ENCODE measurements at regions not wholly inside any gene's neighbourhood (a gene's known extent, or its start where the extent isn't known, plus 50 kb on each side); places are given as distances from the start of the nearest gene placed in this dataset.

DNA sequence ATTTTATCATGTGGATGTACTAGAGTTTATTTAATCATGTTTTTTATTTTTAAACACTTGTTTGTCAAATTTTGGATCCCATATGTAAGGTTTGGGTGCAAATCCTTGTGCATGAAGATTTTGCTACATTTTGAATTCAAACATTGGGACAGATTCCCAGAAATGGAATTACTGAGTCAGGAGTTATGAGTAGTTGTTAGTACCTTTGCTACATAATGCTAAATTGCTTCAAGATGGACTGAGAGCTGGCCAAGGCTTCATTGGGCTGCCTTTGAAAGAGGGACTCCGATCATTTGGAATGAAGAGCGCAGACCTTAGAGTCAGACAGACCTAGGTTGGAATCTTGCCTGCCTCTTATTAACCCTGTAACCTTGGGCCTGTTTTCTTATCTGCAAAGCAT, 154.9 kb upstream of the PWP1 start:
- DNase-seq: no peak

DNA sequence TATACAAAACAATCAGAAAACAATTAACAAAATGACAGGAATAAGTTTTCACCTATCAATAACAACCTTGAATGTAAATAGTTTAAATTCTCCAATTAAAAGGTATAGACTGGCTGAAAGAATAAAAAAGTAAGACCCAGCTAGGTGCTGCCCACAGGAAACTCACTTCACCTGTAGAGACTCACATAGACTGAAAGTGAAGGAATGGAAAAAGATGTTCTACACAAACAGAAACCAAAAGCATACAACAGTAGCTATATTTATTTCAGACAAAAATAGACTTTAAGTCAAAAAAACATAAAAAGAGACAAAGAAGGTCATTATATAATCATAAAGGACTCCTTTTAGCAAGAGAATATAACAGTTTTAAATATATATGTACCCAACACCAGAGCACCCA, 152.4 kb upstream of the PWP1 start:
- no peak for DNase-seq

- DNase-seq: no peak
Measured at GRCh38 chr12:107536613-107537012, 149.0 kb upstream of the PWP1 start.

- DNase-seq: no peak
Measured at GRCh38 chr12:107537464-107538119, 148.0 kb upstream of the PWP1 start.

- no peak for DNase-seq
Measured at GRCh38 chr12:107539196-107539939, 146.2 kb upstream of the PWP1 start.

- no peak for DNase-seq
Measured at GRCh38 chr12:107541001-107541705, 144.4 kb upstream of the PWP1 start.

DNA sequence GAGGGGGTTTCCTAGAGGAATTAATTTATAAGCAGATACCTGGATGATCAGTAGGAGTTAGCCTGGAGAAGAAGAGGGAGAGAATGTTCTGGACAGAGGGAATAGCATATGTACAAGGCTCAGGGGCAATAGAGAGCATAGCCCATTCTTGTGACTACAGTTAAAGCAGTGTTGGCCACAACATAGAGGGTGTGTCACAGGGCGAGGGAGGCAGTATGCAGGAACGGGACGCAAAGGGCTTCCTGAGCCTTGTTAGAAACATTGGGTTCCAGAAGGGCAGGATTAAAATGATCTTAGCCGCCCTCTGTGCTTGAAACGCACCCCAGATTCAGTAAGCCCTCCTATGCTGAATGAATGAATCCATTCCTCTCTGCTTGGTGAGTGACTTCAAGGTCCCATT, 142.2 kb upstream of the PWP1 start:
- no peak for DNase-seq

GRCh38 chr12:107543841-107544240, 141.8 kb upstream of the PWP1 start:
- no peak for DNase-seq

GRCh38 chr12:107544937-107545336, 140.7 kb upstream of the PWP1 start:
- DNase-seq: no peak

DNA sequence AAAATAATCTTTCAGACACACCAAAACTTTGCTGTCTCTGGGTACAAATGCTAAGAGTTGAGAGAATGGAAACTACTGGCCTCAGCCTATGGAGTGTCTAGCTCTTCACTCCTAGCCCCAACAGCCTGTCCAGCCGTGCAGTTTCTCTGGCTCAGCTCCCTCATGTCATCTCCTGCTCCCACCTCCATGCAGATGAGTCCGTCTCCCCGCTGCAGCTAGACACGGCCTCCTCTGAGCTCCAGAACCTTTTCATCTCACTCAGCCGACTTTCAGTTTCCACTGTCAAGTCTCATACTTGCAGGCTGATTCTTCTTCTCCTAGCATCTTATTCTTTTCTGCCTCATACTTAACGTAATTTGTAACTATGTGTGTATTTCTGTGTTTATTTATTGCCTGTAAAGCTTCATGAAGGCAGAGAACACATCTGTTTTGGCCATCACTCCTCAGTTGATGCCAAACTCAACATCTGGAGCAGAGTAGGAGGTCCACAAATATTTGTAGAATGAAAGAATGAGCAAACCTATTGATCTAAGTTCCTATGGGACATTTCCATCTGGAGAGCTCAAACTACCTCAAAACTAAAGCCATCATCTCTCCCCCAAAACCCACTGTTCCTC, 139.8 kb upstream of the PWP1 start:
- no peak for DNase-seq

DNA sequence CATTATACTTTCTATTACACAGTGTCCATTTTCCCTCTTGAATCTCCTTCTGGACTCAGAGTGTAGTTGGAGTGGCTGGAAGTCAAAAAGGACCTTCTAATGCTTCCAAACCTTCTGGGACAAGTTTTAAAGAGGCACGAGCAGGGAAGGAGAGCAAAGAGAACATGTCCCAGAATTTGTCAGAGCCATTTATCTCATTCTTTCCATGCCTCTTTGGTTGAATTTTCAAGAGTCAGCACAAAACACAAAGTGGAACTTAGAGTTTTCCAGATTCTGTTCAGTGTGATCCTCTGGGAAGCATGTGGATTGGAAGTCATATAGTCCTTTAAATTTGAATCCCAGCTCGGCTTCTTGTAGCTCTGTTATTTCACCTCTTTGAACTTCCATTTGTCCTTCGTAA, 138.2 kb upstream of the PWP1 start:
- DNase-seq: no peak

DNA sequence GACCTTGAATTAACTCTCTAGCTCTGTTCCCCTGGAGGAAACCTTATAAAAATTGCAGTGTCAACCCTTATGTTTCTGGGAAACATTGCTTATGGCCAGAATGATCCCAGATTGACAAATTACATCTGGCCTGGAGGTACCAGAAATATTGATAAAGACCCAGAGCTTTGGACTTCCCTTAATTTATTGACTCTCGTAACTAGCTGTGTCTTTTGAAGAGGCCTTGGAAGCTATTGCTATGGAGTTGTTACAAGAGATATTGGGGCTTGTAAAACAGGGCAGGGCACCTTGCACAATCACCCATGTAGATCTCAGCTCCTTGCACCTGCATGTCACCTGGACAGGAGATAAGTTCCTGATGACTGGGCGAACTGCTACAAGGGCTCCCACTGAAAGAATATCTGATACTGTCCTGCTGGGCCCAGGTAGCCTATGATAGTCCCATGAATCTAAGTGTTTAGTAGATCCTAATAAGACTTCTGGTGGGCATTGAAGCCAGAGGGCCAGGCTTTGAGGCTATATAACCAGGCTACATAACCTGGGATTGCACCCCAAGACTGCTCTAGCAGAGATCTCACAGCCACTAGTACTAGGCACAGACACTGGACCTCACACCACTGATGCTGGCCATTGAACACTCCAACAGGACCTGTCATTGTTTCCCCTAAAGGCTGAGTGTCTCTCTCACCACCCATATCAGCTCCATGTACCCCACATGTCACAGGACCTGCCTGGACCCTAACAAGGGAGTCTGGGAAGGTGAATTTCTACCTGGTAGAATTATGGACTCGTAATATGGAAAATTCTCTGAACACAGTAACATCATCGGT, 135.7 kb upstream of the PWP1 start:
- DNase-seq: no peak

- DNase-seq: no peak
Measured at GRCh38 chr12:107551434-107551833, 134.2 kb upstream of the PWP1 start.

DNA sequence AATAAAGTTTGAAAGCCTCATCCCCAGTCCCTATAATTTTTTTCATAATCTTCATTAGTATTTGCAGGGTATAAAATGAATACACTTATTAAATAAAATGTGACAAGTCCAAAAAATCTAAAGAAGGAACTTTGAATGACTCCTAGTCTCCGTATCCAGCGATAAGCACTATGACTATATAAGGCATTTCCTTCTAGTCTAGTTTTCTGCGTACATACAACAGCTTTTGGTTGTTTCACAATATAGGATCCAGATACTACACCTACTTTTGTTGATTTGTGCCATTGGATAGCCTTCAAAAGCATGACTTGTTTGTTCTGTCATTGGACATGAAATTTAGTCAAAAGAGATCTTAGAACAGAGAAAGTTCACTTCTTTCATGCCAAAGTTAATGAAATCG, 133.3 kb upstream of the PWP1 start:
- no peak for DNase-seq

- no peak for DNase-seq
Measured at GRCh38 chr12:107553211-107553765, 132.3 kb upstream of the PWP1 start.

DNA sequence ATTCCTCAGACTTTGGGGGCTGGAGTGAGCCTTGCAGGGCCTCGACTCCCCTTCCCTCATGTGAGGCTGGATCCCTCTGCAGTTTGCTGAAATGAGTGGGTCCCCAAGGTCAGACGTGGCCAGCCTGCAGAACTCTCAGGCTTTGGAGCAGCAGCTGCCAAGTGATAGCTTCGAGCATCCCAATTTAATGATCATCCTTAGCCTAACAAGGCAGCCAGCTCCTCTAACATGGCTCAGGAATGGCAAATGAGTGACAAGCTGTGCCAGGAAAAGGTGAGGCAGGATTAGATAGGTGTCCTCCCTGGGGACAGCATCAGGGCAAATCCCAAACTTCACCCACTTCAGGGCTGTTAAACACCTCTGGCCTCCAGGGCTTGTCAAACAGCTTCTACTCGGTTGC, 130.7 kb upstream of the PWP1 start:
- DNase-seq: no peak

- DNase-seq: no peak
Measured at GRCh38 chr12:107557026-107557425, 128.6 kb upstream of the PWP1 start.

DNA sequence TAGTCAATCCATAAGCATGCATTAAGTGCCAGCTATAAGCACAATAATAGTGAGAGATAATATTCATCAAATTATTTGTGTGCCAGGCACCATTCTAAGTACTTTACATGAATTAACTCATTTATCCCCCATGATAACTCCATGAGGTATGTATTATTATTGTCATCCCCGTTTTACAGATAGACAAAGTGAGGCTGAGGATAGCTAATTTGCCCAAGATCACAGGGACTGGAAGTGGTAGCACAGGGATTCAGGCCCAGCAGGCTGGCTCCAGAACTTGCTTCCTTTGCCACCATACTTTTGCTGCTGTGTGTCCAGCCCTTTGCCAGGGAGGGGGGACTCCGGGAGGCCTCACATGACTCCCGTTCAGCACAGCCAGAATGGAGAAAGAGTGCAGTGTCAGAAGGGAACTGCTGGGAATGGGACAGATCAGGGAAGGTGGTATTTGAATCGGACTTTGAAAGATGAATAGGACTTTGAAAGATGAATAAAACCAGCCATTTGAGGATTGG, 128.0 kb upstream of the PWP1 start:
- DNase-seq: no peak

DNA sequence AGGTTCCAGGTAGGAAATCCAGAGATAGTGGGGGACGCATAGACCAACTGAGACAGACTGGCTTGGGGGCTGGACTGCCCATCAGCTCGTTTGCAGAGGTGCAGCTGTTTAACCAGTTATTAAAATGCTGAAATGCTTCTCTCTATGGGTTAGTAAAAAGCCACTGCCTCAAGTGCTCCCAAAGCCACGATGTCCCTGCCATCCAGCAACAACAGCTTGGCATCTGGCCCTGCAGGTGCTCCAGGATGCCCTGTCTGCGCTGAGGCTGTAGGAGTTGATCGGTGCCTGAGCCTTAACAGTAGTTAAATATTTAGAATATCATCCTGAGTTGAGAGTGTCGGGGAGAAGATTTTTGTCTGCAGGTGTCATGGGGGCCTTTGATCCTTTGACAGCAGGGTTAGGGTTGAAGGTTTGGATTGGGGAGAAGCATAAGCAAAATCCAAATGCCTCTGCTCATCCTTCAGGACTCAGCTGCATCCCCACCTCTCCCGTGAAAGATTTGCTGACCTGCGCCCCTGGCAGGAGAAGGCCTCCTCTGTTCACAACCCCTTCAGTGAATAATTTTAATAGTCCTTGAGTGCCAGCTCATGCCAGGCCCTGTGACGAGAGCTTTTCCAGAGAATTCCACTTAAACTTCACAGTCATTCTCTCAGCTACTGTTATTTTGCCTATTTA, 127.3 kb upstream of the PWP1 start:
- no peak for DNase-seq

DNA sequence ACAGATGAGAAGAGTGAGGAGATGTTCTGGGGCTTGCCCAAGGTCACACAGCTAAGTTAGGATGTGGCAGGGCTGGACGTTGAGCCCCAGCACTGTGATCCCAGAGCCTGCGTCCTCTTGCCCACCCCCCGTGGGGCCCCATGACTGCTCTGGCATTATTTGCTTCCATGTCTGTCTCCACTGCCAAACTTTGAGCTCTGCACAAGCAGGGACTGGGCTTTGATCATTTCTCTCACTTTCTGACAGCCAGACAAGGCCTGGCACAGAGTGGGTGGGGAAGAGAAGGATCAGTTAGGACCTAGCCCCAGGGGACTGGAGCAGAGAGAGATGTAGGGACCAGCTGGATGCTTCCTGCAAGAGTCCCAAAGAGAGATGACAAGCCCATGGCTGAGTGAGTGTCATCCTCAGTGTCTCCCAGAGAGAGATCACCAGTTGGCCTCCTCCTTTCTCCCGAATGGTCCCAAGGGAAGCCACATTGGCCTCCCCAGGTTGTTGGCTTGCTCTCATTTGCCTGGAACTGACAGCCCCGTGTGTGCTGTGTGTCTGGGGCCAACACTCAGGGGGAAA, 126.7 kb upstream of the PWP1 start:
- no peak for DNase-seq
